NCI-H1105 treated with DMSO at 0.1 percent for 48 hours (cell line): ENCODE measurements at regions not wholly inside any gene's neighbourhood (a gene's known extent, or its start where the extent isn't known, plus 50 kb on each side); places are given as distances from the start of the nearest gene placed in this dataset.

Experiments used
- DNase-seq: peaks from one replicate; lab custom pipeline; 2025; lab: John Stamatoyannopoulos, UW

- no peak for DNase-seq
Observed at GRCh38 chr3:65233561-65233960, 545.8 kb upstream of the ADAMTS9 start.

GRCh38 chr3:65231544-65231943, 543.7 kb upstream of the ADAMTS9 start:
- DNase-seq, result no peak

GRCh38 chr3:65230261-65231139, 542.7 kb upstream of the ADAMTS9 start:
- no peak for DNase-seq

GRCh38 chr3:65226287-65226686, 538.5 kb upstream of the ADAMTS9 start:
- no peak for DNase-seq

- DNase-seq, result peak; percentile 3
Observed at GRCh38 chr3:65210026-65210814, 522.4 kb upstream of the ADAMTS9 start.

- no peak for DNase-seq
Observed at GRCh38 chr3:65202395-65202794, 514.6 kb upstream of the ADAMTS9 start.

GRCh38 chr3:65201926-65202325, 514.1 kb upstream of the ADAMTS9 start:
- DNase-seq, result no peak

GRCh38 chr3:65200310-65200970, 512.6 kb upstream of the ADAMTS9 start:
- DNase-seq, result no peak

- DNase-seq, result no peak
Observed at GRCh38 chr3:65196663-65197062, 508.9 kb upstream of the ADAMTS9 start.

GRCh38 chr3:65195211-65196006, 507.6 kb upstream of the ADAMTS9 start:
- no peak for DNase-seq

GRCh38 chr3:65194744-65195143, 506.9 kb upstream of the ADAMTS9 start:
- no peak for DNase-seq

GRCh38 chr3:65194047-65194714, 506.4 kb upstream of the ADAMTS9 start:
- no peak for DNase-seq

GRCh38 chr3:65193531-65193930, 505.7 kb upstream of the ADAMTS9 start:
- DNase-seq, result no peak

GRCh38 chr3:65190111-65190510, 502.3 kb upstream of the ADAMTS9 start:
- DNase-seq, result no peak

- DNase-seq, result no peak
Observed at GRCh38 chr3:65186268-65186667, 498.5 kb upstream of the ADAMTS9 start.

GRCh38 chr3:65182682-65183081, 494.9 kb upstream of the ADAMTS9 start:
- DNase-seq, result no peak

GRCh38 chr3:65182085-65182484, 494.3 kb upstream of the ADAMTS9 start:
- no peak for DNase-seq

- DNase-seq, result no peak
Observed at GRCh38 chr3:65181391-65181871, 493.6 kb upstream of the ADAMTS9 start.

- DNase-seq, result no peak
Observed at GRCh38 chr3:65178703-65179102, 490.9 kb upstream of the ADAMTS9 start.

- no peak for DNase-seq
Observed at GRCh38 chr3:65177960-65178376, 490.2 kb upstream of the ADAMTS9 start.

- no peak for DNase-seq
Observed at GRCh38 chr3:65174713-65175112, 486.9 kb upstream of the ADAMTS9 start.
